Tibial nerve (tissue), 3 donors: ENCODE measurements at regions not wholly inside any gene's neighbourhood (a gene's known extent, or its start where the extent isn't known, plus 50 kb on each side); places are given as distances from the start of the nearest gene placed in this dataset.

Source experiments
- POLR2A ChIP-seq, 2 donors: fragments of 450-650 bp; IDR thresholded peaks; one replicate each; pipeline ENCODE4 v1.6.1; 2017; ENCODE audit warnings: antibody characterized with exemption in 2 of 2, mild to moderate bottlenecking in 2 of 2, moderate library complexity in 2 of 2
- TF ChIP-seq, protein P1 (sequence below), 5 experiments: fragments of 200-600 bp in 3 of 5; fragments of 450-650 bp in 2 of 5; sonication (generic) in 3 of 5; IDR thresholded peaks; one replicate each; pipeline ENCODE4 v1.5.1; 2016 to 2019; ENCODE audit warnings: antibody characterized with exemption in 5 of 5, mild to moderate bottlenecking in 3 of 5, moderate library complexity in 2 of 5

DNA sequence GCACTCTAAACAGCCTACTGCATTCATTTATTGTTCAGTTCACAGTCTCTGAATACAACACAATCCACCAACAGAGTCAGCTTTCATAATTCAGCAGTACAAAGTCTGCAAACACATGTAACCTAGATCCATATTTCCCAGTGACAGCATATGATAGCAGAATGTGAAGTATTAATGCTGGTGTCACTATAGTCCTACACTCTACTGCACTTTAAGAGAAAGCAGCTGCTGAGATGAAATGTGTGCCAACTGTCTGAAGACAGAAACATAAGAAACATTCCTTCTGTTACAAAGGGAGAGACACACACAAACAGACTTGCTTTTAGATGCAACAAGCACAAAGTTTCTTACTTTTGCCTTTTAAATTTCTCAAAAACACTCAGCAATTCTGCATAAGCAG, 441.8 kb downstream of the ZEB2 start:
- TF ChIP-seq, protein P1, sequence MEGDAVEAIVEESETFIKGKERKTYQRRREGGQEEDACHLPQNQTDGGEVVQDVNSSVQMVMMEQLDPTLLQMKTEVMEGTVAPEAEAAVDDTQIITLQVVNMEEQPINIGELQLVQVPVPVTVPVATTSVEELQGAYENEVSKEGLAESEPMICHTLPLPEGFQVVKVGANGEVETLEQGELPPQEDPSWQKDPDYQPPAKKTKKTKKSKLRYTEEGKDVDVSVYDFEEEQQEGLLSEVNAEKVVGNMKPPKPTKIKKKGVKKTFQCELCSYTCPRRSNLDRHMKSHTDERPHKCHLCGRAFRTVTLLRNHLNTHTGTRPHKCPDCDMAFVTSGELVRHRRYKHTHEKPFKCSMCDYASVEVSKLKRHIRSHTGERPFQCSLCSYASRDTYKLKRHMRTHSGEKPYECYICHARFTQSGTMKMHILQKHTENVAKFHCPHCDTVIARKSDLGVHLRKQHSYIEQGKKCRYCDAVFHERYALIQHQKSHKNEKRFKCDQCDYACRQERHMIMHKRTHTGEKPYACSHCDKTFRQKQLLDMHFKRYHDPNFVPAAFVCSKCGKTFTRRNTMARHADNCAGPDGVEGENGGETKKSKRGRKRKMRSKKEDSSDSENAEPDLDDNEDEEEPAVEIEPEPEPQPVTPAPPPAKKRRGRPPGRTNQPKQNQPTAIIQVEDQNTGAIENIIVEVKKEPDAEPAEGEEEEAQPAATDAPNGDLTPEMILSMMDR (IDR thresholded peaks at IDR 0.05) = no peak
- TF ChIP-seq POLR2A (IDR thresholded peaks at IDR 0.05) = no peak
